ENCODE measurements at regions not wholly inside any gene's neighbourhood (a gene's known extent, or its start where the extent isn't known, plus 50 kb on each side); places are given as distances from the start of the nearest gene placed in this dataset.

GRCh38 chrX:45363596-45363995, 162.9 kb upstream of the DIPK2B start:
- Histone ChIP-seq H3K56ac (ENCODE audit: extremely low read depth, insufficient read depth, low read length) (no peak overlapping the region), H2BK5ac (ENCODE audit: low read depth, low read length, poor library complexity, severe bottlenecking) (no peak overlapping the region), H3K14ac (replicated peaks; ENCODE audit: low read depth, low read length) (no peak overlapping the region), H2BK20ac (ENCODE audit: low read depth, low read length) (no peak overlapping the region), H3K9me3 (ENCODE audit: control insufficient read depth, insufficient read depth, low read length) (peaks cover under 1% of the 10 kb centered on the region), H3K27ac (ENCODE audit: insufficient read depth, low read length) (no peak overlapping the region), H2AK5ac (ENCODE audit: low read depth, low read length) (no peak overlapping the region), H3K79me1 (ENCODE audit: low read depth in 1 of 2, low read length in 2 of 2) (no peaks in the 10 kb centered on the region), H2AFZ (replicated peaks; ENCODE audit: low read length, poor library complexity) (no peak overlapping the region), H4K20me1 (ENCODE audit: insufficient read depth, low read length) (no peaks in the 10 kb centered on the region), H2AK9ac (replicated peaks; ENCODE audit: low read depth, low read length, poor library complexity) (no peak overlapping the region), H4K8ac (ENCODE audit: low read depth in 2 of 2, low read length in 2 of 2) (no peak overlapping the region), H3K4me1 (ENCODE audit: control insufficient read depth, insufficient read depth, low read length) (no peaks in the 10 kb centered on the region), H3K9me1 (ENCODE audit: insufficient read depth, low read length) (no peaks in the 10 kb centered on the region), H3K27me3 (ENCODE audit: control insufficient read depth, insufficient read depth, low read length) (no peaks in the 10 kb centered on the region; the same call in 1 of the 2 replicates), H2BK15ac (ENCODE audit: low read depth, low read length) (no peak overlapping the region), H3K4ac (ENCODE audit: low read depth, low read length) (no peak overlapping the region), H3K9ac (ENCODE audit: low read depth, low read length) (no peak overlapping the region), H3K4me3 (ENCODE audit: insufficient read depth, low read depth, low read length) (no peak overlapping the region), H2BK120ac (ENCODE audit: low read depth, low read length) (no peak overlapping the region), H3K23ac (ENCODE audit: low read depth, low read length) (no peak overlapping the region), H3K36me3 (ENCODE audit: control insufficient read depth, insufficient read depth, low read length) (no peaks in the 10 kb centered on the region), H4K5ac (ENCODE audit: low read depth, low read length) (no peak overlapping the region), H3K4me2 (ENCODE audit: low read depth, low read length) (no peak overlapping the region), H4K91ac (ENCODE audit: insufficient read depth, low read depth, low read length) (no peak overlapping the region), H3K18ac (ENCODE audit: low read depth, low read length) (no peak overlapping the region)
- no peak for TF ChIP-seq CEBPB (IDR thresholded peaks at IDR 0.05; ENCODE audit: low read depth, low read length)
- TF ChIP-seq MXI1 (IDR thresholded peaks at IDR 0.05; ENCODE audit: borderline replicate concordance, low read depth, low read length) = no peak
- TF ChIP-seq, protein P1, sequence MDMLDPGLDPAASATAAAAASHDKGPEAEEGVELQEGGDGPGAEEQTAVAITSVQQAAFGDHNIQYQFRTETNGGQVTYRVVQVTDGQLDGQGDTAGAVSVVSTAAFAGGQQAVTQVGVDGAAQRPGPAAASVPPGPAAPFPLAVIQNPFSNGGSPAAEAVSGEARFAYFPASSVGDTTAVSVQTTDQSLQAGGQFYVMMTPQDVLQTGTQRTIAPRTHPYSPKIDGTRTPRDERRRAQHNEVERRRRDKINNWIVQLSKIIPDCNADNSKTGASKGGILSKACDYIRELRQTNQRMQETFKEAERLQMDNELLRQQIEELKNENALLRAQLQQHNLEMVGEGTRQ (IDR thresholded peaks at IDR 0.05; ENCODE audit: low read depth, low read length) = no peak
- TF ChIP-seq NFE2L2 (IDR thresholded peaks at IDR 0.05; ENCODE audit: low read depth, low read length) = no peak
- POLR2A ChIA-PET (ENCODE audit: unreplicated experiment) = no interaction called here
- ATAC-seq (ENCODE audit: low read depth) (no peak), DNase-seq (no peak)
- whole genome bisulfite sequencing, 2 experiments (ENCODE audit: extremely low coverage in 2 of 2, insufficient read length in 1 of 2) = no CpG with 5 or more reads among the region's 4 CpGs
- in situ Hi-C loops (cut with MboI; ENCODE audit: low sequenced_read_pairs) = no loop called here
- CTCF ChIA-PET = interaction anchor here (0.6 to 0.7 kb wide), 2 partner anchors 12 to 35 kb away, joined by 3 to 5 read pairs; no protein-coding TSS in a partner anchor
- intact Hi-C loops (cut with micrococcal nuclease) = no loop called here
- dilution Hi-C loops (cut with HindIII; ENCODE audit: low sequenced_read_pairs, unreplicated experiment) = no loop called here
- no TSS peak for BruUV-seq (replicated peaks)

All from IMR-90 (cell line).